HEK293 (cell line): ENCODE measurements at regions not wholly inside any gene's neighbourhood (a gene's known extent, or its start where the extent isn't known, plus 50 kb on each side); places are given as distances from the start of the nearest gene placed in this dataset.

Experiments used
- CTCF ChIA-PET: fragments of 350-600 bp; formaldehyde crosslinking; extraction: SDS; loops from one replicate; lab custom pipeline; 2021; ENCODE audit warnings: antibody characterized with exemption; lab: Yijun Ruan, JAX
- POLR2A ChIA-PET: fragments of 300-600 bp; formaldehyde crosslinking; extraction: SDS; loops from one replicate; lab custom pipeline; 2020; ENCODE audit warnings: antibody characterized with exemption, inconsistent platforms; lab: Yijun Ruan, JAX
- H3K27ac ChIP-seq: fragments of 200-500 bp; sonication (Bioruptor generic); 2 replicates; pipeline ENCODE4 v1.5.1; 2014; ENCODE audit warnings: low read depth, low read length, control low read depth, inconsistent platforms; ENCODE audit errors: extremely low read depth
- H3K36me3 ChIP-seq, 2 experiments: fragments of 200-500 bp in 1 of 2; sonication (Bioruptor generic) in 1 of 2; 1 replicate in 1 of 2; 2 replicates in 1 of 2; pipeline ENCODE4 v1.5.1; 2014 to 2017; ENCODE audit warnings: inconsistent platforms in 2 of 2, low read length in 2 of 2; ENCODE audit not compliant: control insufficient read depth in 2 of 2, insufficient read depth in 1 of 2
- H3K4me1 ChIP-seq: fragments of 200-500 bp; sonication (Bioruptor generic); 2 replicates; pipeline ENCODE4 v1.5.1; 2014; ENCODE audit warnings: mild to moderate bottlenecking, low read length, inconsistent platforms; ENCODE audit not compliant: control insufficient read depth, insufficient read depth
- H3K4me3 ChIP-seq: 2 replicates; pipeline ENCODE4 v1.5.1; 2011; ENCODE audit warnings: low read depth, mild to moderate bottlenecking, control low read depth, low read length, moderate library complexity
- H3K9me3 ChIP-seq: fragments of 200-500 bp; sonication (Bioruptor generic); 2 replicates; pipeline ENCODE4 v1.5.1; 2014; ENCODE audit warnings: low read depth, low read length, inconsistent platforms; ENCODE audit not compliant: control insufficient read depth, insufficient read depth
- GFI1B ChIP-seq: fragments of 450-650 bp; formaldehyde crosslinking; IDR thresholded peaks from 2 replicates; pipeline ENCODE4 v1.5.1; 2016; ENCODE audit warnings: missing biosample characterization, missing genetic modification characterization
- KLF16 ChIP-seq: fragments of 450-650 bp; formaldehyde crosslinking; IDR thresholded peaks from 2 replicates; pipeline ENCODE4 v1.5.1; 2017; ENCODE audit warnings: missing biosample characterization, missing genetic modification characterization
- KLF9 ChIP-seq: fragments of 450-650 bp; formaldehyde crosslinking; IDR thresholded peaks from 2 replicates; pipeline ENCODE4 v1.5.1; 2016; ENCODE audit warnings: missing biosample characterization, missing genetic modification characterization, low read depth
- MEIS1 ChIP-seq: sonication (generic); formaldehyde crosslinking; IDR thresholded peaks from 2 replicates; pipeline ENCODE4 v1.8.1; 2022; ENCODE audit warnings: missing genetic modification reagents, mild to moderate bottlenecking, borderline replicate concordance
- MZF1 ChIP-seq: fragments of 450-650 bp; formaldehyde crosslinking; IDR thresholded peaks from 2 replicates; pipeline ENCODE4 v1.5.1; 2017; ENCODE audit warnings: missing biosample characterization, missing genetic modification characterization, borderline replicate concordance
- PATZ1 ChIP-seq: fragments of 450-650 bp; formaldehyde crosslinking; IDR thresholded peaks from 2 replicates; pipeline ENCODE4 v1.5.1; 2016; ENCODE audit warnings: missing biosample characterization, missing genetic modification characterization
- PRDM4 ChIP-seq: fragments of 450-650 bp; formaldehyde crosslinking; IDR thresholded peaks from 2 replicates; pipeline ENCODE4 v1.5.1; 2017; ENCODE audit warnings: missing biosample characterization, missing genetic modification characterization
- SP2 ChIP-seq: fragments of 450-650 bp; formaldehyde crosslinking; IDR thresholded peaks from 2 replicates; pipeline ENCODE4 v1.5.1; 2016; ENCODE audit warnings: missing biosample characterization, missing genetic modification characterization
- ZBTB44 ChIP-seq: fragments of 450-650 bp; IDR thresholded peaks from 2 replicates; pipeline ENCODE4 v1.5.1; 2018; ENCODE audit warnings: missing biosample characterization, mild to moderate bottlenecking, missing genetic modification characterization
- ZFP69B ChIP-seq: fragments of 450-650 bp; formaldehyde crosslinking; IDR thresholded peaks from 2 replicates; pipeline ENCODE4 v1.5.1; 2016; ENCODE audit warnings: missing biosample characterization, missing genetic modification characterization
- ZIC2 ChIP-seq: fragments of 450-650 bp; formaldehyde crosslinking; IDR thresholded peaks from 2 replicates; pipeline ENCODE4 v1.5.1; 2016; ENCODE audit warnings: missing biosample characterization, missing genetic modification characterization
- ZNF112 ChIP-seq: fragments of 450-650 bp; formaldehyde crosslinking; IDR thresholded peaks from 2 replicates; pipeline ENCODE4 v1.5.0; 2017; ENCODE audit warnings: missing biosample characterization, missing genetic modification characterization
- ZNF146 ChIP-seq: fragments of 450-650 bp; formaldehyde crosslinking; IDR thresholded peaks from 2 replicates; pipeline ENCODE4 v1.5.1; 2016; ENCODE audit warnings: missing biosample characterization, missing genetic modification characterization
- ZNF174 ChIP-seq: fragments of 450-650 bp; formaldehyde crosslinking; IDR thresholded peaks from 2 replicates; pipeline ENCODE4 v1.5.0; 2017; ENCODE audit warnings: missing biosample characterization, mild to moderate bottlenecking, missing genetic modification characterization
- ZNF2 ChIP-seq: fragments of 450-650 bp; formaldehyde crosslinking; IDR thresholded peaks from 2 replicates; pipeline ENCODE4 v1.5.1; 2016; ENCODE audit warnings: missing biosample characterization, missing genetic modification characterization
- ZNF26 ChIP-seq: fragments of 450-650 bp; formaldehyde crosslinking; IDR thresholded peaks from 2 replicates; pipeline ENCODE4 v1.5.1; 2016; ENCODE audit warnings: missing biosample characterization, missing genetic modification characterization
- ZNF311 ChIP-seq: fragments of 450-650 bp; formaldehyde crosslinking; IDR thresholded peaks from 2 replicates; pipeline ENCODE4 v1.5.1; 2017; ENCODE audit warnings: missing biosample characterization, missing genetic modification characterization, borderline replicate concordance
- ZNF362 ChIP-seq: fragments of 450-650 bp; formaldehyde crosslinking; IDR thresholded peaks from 2 replicates; pipeline ENCODE4 v1.5.1; 2016; ENCODE audit warnings: missing biosample characterization, missing genetic modification characterization
- ZNF398 ChIP-seq: fragments of 450-650 bp; formaldehyde crosslinking; IDR thresholded peaks from 2 replicates; pipeline ENCODE4 v1.5.1; 2017; ENCODE audit warnings: missing biosample characterization, missing genetic modification characterization
- ZNF501 ChIP-seq: fragments of 450-650 bp; formaldehyde crosslinking; IDR thresholded peaks from 2 replicates; pipeline ENCODE4 v1.5.1; 2016; ENCODE audit warnings: missing biosample characterization, missing genetic modification characterization
- ZNF677 ChIP-seq: fragments of 450-650 bp; IDR thresholded peaks from 2 replicates; pipeline ENCODE4 v1.5.0; 2018; ENCODE audit warnings: missing biosample characterization, mild to moderate bottlenecking, missing genetic modification characterization, moderate library complexity
- ZNF747 ChIP-seq: fragments of 450-650 bp; formaldehyde crosslinking; IDR thresholded peaks from 2 replicates; pipeline ENCODE4 v1.5.1; 2016; ENCODE audit warnings: missing biosample characterization, missing genetic modification characterization
- ZNF768 ChIP-seq: fragments of 450-650 bp; formaldehyde crosslinking; IDR thresholded peaks from 2 replicates; pipeline ENCODE4 v1.5.1; 2018; ENCODE audit warnings: missing biosample characterization, mild to moderate bottlenecking, missing genetic modification characterization
- ZNF792 ChIP-seq: fragments of 450-650 bp; formaldehyde crosslinking; IDR thresholded peaks from 2 replicates; pipeline ENCODE4 v1.5.1; 2016; ENCODE audit warnings: missing biosample characterization, missing genetic modification characterization
- ZNF837 ChIP-seq: fragments of 450-650 bp; formaldehyde crosslinking; IDR thresholded peaks from 2 replicates; pipeline ENCODE4 v1.5.1; 2016; ENCODE audit warnings: missing biosample characterization, missing genetic modification characterization
- ZSCAN30 ChIP-seq: fragments of 450-650 bp; IDR thresholded peaks from 2 replicates; pipeline ENCODE4 v1.5.1; 2018; ENCODE audit warnings: missing biosample characterization, mild to moderate bottlenecking, missing genetic modification characterization, moderate library complexity
- ZXDB ChIP-seq: fragments of 450-650 bp; formaldehyde crosslinking; IDR thresholded peaks from 2 replicates; pipeline ENCODE4 v1.5.1; 2016; ENCODE audit warnings: missing biosample characterization, missing genetic modification characterization

GRCh38 chr4:120132935-120133334 is 66.3 kb upstream of the MAD2L1 start:
- POLR2A ChIA-PET = no interaction called here
- Histone ChIP-seq H3K36me3 (no peaks in the 10 kb centered on the region), H3K4me3 (no peak overlapping the region), H3K27ac (no peak overlapping the region), H3K4me1 (no peaks in the 10 kb centered on the region), H3K9me3 (no peaks in the 10 kb centered on the region)
- CTCF ChIA-PET = no interaction called here
- TF ChIP-seq GFI1B (tag by site-specific recombination) (no peak), ZXDB (tag by site-specific recombination) (no peak), KLF16 (tag by site-specific recombination) (no peak), ZNF311 (tag by site-specific recombination) (no peak), PATZ1 (tag by site-specific recombination) (no peak), ZFP69B (tag by site-specific recombination) (no peak), ZNF837 (tag by site-specific recombination) (no peak), PRDM4 (tag by site-specific recombination) (no peak), SP2 (no peak), ZNF677 (no peak), MZF1 (tag by site-specific recombination) (no peak), ZNF174 (tag by site-specific recombination) (no peak), ZNF112 (no peak), ZNF768 (no peak), ZNF2 (tag by site-specific recombination) (no peak), ZIC2 (tag by site-specific recombination) (no peak)

- no peaks in the 10 kb centered on the region for H3K36me3 ChIP-seq
- H3K27ac ChIP-seq = no peak overlapping the region
- H3K4me3 ChIP-seq = no peak overlapping the region
- H3K4me1 ChIP-seq = no peaks in the 10 kb centered on the region
- H3K9me3 ChIP-seq = no peaks in the 10 kb centered on the region
- CTCF ChIA-PET = interaction anchor here (0.6 kb wide), 1 partner anchor 10 kb away, joined by 5 read pairs; no protein-coding TSS in a partner anchor
- POLR2A ChIA-PET = no interaction called here
- TF ChIP-seq ZFP69B (tag by site-specific recombination) (no peak), ZNF747 (no peak), ZNF792 (tag by site-specific recombination) (no peak), KLF9 (tag by site-specific recombination) (no peak), SP2 (no peak), ZSCAN30 (tag by site-specific recombination) (no peak), ZNF146 (no peak), ZBTB44 (tag by site-specific recombination) (no peak), MEIS1 (no peak), ZNF501 (no peak), ZNF362 (tag by site-specific recombination) (no peak), ZNF26 (tag by site-specific recombination) (no peak), ZNF398 (tag by site-specific recombination) (no peak)
Observed at GRCh38 chr4:120130786-120131185, 64.1 kb upstream of the MAD2L1 start.
